Keratinocyte (primary cell): ENCODE measurements at regions not wholly inside any gene's neighbourhood (a gene's known extent, or its start where the extent isn't known, plus 50 kb on each side); places are given as distances from the start of the nearest gene placed in this dataset.

Experiments used
- DNase-seq: peaks from one replicate; pipeline ENCODE4 v3.0.0-alpha.2; 2011; ENCODE audit warnings: low read depth, missing footprints, low spot score
- FAIRE-seq: peaks from 2 replicates; lab custom pipeline; 2011; peaks lifted over from hg19 to GRCh38; lab: Jason Lieb, UNC
- H2AFZ ChIP-seq: 2 replicates; pipeline ENCODE4 v1.6.0; 2012; ENCODE audit warnings: low read length, control low read depth, inconsistent platforms; ENCODE audit not compliant: control insufficient read depth
- H3K27ac ChIP-seq: 2 replicates; pipeline ENCODE4 v1.5.1; 2011; ENCODE audit warnings: low read length; ENCODE audit not compliant: control insufficient read depth, insufficient read depth
- H3K27me3 ChIP-seq: 3 replicates; pipeline ENCODE4 v1.6.0; 2011; ENCODE audit warnings: low read length; ENCODE audit not compliant: control insufficient read depth, insufficient read depth; ENCODE audit errors: extremely low read depth
- H3K36me3 ChIP-seq, 2 experiments: 2 replicates in 1 of 2; 3 replicates in 1 of 2; pipeline ENCODE4 v1.5.1; 2011; ENCODE audit warnings: low read length in 2 of 2, mild to moderate bottlenecking in 1 of 2; ENCODE audit not compliant: control insufficient read depth in 2 of 2, insufficient read depth in 2 of 2; ENCODE audit errors: extremely low read depth in 1 of 2
- H3K4me1 ChIP-seq: 3 replicates; pipeline ENCODE4 v1.5.1; 2011; ENCODE audit warnings: low read length; ENCODE audit not compliant: control insufficient read depth, insufficient read depth; ENCODE audit errors: extremely low read depth
- H3K4me2 ChIP-seq: 3 replicates; pipeline ENCODE4 v1.6.0; 2011; ENCODE audit warnings: low read depth, low read length; ENCODE audit not compliant: control insufficient read depth, insufficient read depth; ENCODE audit errors: extremely low read depth
- H3K4me3 ChIP-seq, 3 experiments: fragments of 200-600 bp in 1 of 3; sonication (generic) in 1 of 3; 2 replicates in 2 of 3; 3 replicates in 1 of 3; pipeline ENCODE4 v1.5.1; 2011 to 2016; ENCODE audit warnings: low read length in 3 of 3, mild to moderate bottlenecking in 3 of 3, control low read depth in 2 of 3, inconsistent platforms in 1 of 3, low read depth in 1 of 3, mixed read lengths in 1 of 3, mixed run types in 1 of 3, moderate library complexity in 1 of 3; ENCODE audit not compliant: control insufficient read depth in 2 of 3, insufficient read depth in 2 of 3; ENCODE audit errors: extremely low read depth in 1 of 3
- H3K79me2 ChIP-seq: 2 replicates; pipeline ENCODE4 v1.6.0; 2012; ENCODE audit warnings: low read length; ENCODE audit not compliant: control insufficient read depth, insufficient read depth
- H3K9ac ChIP-seq: 3 replicates; pipeline ENCODE4 v1.6.0; 2011; ENCODE audit warnings: low read length; ENCODE audit not compliant: control insufficient read depth, insufficient read depth; ENCODE audit errors: extremely low read depth
- H3K9me1 ChIP-seq: 3 replicates; pipeline ENCODE4 v1.6.0; 2011; ENCODE audit warnings: low read length; ENCODE audit not compliant: control insufficient read depth, insufficient read depth; ENCODE audit errors: extremely low read depth
- H3K9me3 ChIP-seq: 2 replicates; pipeline ENCODE4 v1.5.1; 2012; ENCODE audit warnings: low read depth, low read length; ENCODE audit not compliant: control insufficient read depth
- H4K20me1 ChIP-seq: 3 replicates; pipeline ENCODE4 v1.6.0; 2011; ENCODE audit warnings: low read length; ENCODE audit not compliant: control insufficient read depth, insufficient read depth; ENCODE audit errors: extremely low read depth
- CTCF ChIP-seq, 3 experiments: IDR thresholded peaks in 1 of 3; conservative IDR thresholded peaks in 1 of 3; optimal IDR thresholded peaks in 1 of 3; 2 replicates in 2 of 3; 3 replicates in 1 of 3; pipeline versions ENCODE3 to v1.5.1; 2011; ENCODE audit warnings: low read length in 3 of 3, mild to moderate bottlenecking in 3 of 3, moderate library complexity in 2 of 3, control low read depth in 1 of 3, inconsistent platforms in 1 of 3; ENCODE audit not compliant: insufficient read depth in 2 of 3; ENCODE audit errors: extremely low read depth in 1 of 3
- EZH2 ChIP-seq: IDR thresholded peaks from one replicate; pipeline ENCODE4 v1.6.1; 2012; ENCODE audit warnings: inconsistent platforms, mild to moderate bottlenecking, low read length, moderate library complexity
- dilution Hi-C: fragments of 300-500 bp; cut with MboI; formaldehyde crosslinking; loops from one replicate; pipeline ENCODE4 v1.7.0; 2020; ENCODE audit warnings: low sequenced_read_pairs; ENCODE audit not compliant: extremely low pct_ligation_motif_present

GRCh38 chr3:135326851-135327250, 531.8 kb downstream of the EPHB1 start:
- H3K9me1 ChIP-seq = no peaks in the 10 kb centered on the region
- H3K27ac ChIP-seq = no peak overlapping the region
- H3K9me3 ChIP-seq = no peaks in the 10 kb centered on the region
- H3K27me3 ChIP-seq = no peaks in the 10 kb centered on the region
- no peak overlapping the region for H3K9ac ChIP-seq
- no peaks in the 10 kb centered on the region for H3K36me3 ChIP-seq
- no peaks in the 10 kb centered on the region for H4K20me1 ChIP-seq
- dilution Hi-C loops = no loop called here
- H3K4me2 ChIP-seq = no peak overlapping the region
- H3K79me2 ChIP-seq = no peaks in the 10 kb centered on the region
- FAIRE-seq (no peak), DNase-seq (no peak)
- no peak overlapping the region for H2AFZ ChIP-seq
- H3K4me1 ChIP-seq = no peaks in the 10 kb centered on the region
- TF ChIP-seq CTCF (optimal IDR thresholded peaks at IDR 0.05 in 1 of 3, IDR thresholded peaks at IDR 0.05 in 1 of 3, conservative IDR thresholded peaks at IDR 0.05 in 1 of 3; ENCODE audit: extremely low read depth in 1 of 3, insufficient read depth in 2 of 3, low read length in 3 of 3) (no peak), EZH2 (no peak)
- no peak overlapping the region for H3K4me3 ChIP-seq

DNA sequence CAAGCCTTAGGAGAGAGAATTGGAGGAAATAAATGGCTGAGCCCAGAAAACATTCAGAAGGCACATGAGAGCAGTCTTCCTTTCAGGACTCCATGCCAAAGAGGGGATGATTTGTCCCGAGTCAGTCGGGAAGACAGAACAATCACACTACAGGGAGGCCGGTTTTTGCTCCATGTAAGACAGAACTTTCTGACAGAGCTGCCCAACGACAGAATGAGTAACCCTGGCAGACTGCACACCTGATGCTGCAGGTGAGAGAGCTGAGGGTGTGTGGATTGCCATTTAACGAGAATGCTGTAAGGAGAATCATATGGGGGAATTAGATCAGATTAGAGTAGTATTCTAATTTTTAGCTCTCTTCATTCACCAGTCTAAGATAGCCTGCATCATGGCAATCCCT, 533.0 kb downstream of the EPHB1 start:
- Histone ChIP-seq H3K9me3 (no peaks in the 10 kb centered on the region), H3K4me2 (no peak overlapping the region), H2AFZ (no peak overlapping the region), H3K27me3 (no peaks in the 10 kb centered on the region), H3K9me1 (no peaks in the 10 kb centered on the region), H3K79me2 (no peaks in the 10 kb centered on the region), H4K20me1 (no peaks in the 10 kb centered on the region), H3K36me3 (no peaks in the 10 kb centered on the region), H3K4me3 (no peak overlapping the region), H3K4me1 (no peaks in the 10 kb centered on the region), H3K27ac (no peak overlapping the region), H3K9ac (no peak overlapping the region)
- TF ChIP-seq EZH2 (no peak), CTCF (optimal IDR thresholded peaks at IDR 0.05 in 1 of 3, IDR thresholded peaks at IDR 0.05 in 1 of 3, conservative IDR thresholded peaks at IDR 0.05 in 1 of 3; ENCODE audit: extremely low read depth in 1 of 3, insufficient read depth in 2 of 3, low read length in 3 of 3) (no peak)
- no peak for DNase-seq
- dilution Hi-C loops = no loop called here
- no peak for FAIRE-seq
